ENCODE measurements at regions not wholly inside any gene's neighbourhood (a gene's known extent, or its start where the extent isn't known, plus 50 kb on each side); places are given as distances from the start of the nearest gene placed in this dataset.
"Not testable (repeated sequence)": the region's sequence is repeated elsewhere in the genome, so short reads cannot be mapped to it uniquely, and the experiment has no call there.

GRCh38 chr4:159804592-159804991 is 701.7 kb downstream of the RAPGEF2 start:
- ATAC-seq; H3K4me3 ChIP-seq (replicated peaks in 1 of 2; ENCODE audit: low read depth in 1 of 2, low read length in 2 of 2); DNase-seq (ENCODE audit: low read depth, low spot score); POLR2A ChIA-PET; H3K27ac ChIP-seq (ENCODE audit: low read depth, low read length); H3K36me3 ChIP-seq (ENCODE audit: control insufficient read depth in 1 of 2, insufficient read depth in 2 of 2, low read length in 2 of 2); CTCF ChIA-PET; intact Hi-C loops (cut with micrococcal nuclease); RAD21 ChIA-PET (ENCODE audit: low non-redundant PET in 1 of 2, low total read pairs in 2 of 2, uncharacterized antibody in 2 of 2, unreplicated experiment in 2 of 2); H4K20me1 ChIP-seq (ENCODE audit: insufficient read depth); H3K4me1 ChIP-seq (ENCODE audit: control insufficient read depth in 1 of 2, insufficient read depth in 2 of 2, low read length in 2 of 2); H3K4me2 ChIP-seq (ENCODE audit: low read length); H3K9me3 ChIP-seq (ENCODE audit: control insufficient read depth in 1 of 2, insufficient read depth in 1 of 2, low read depth in 1 of 2, low read length in 2 of 2); H3K27me3 ChIP-seq (ENCODE audit: insufficient read depth, low read length); H2AFZ ChIP-seq (ENCODE audit: low read depth, low read length, poor library complexity, severe bottlenecking); BruUV-seq (replicated peaks); H3K9ac ChIP-seq (ENCODE audit: low read length); H3K9me2 ChIP-seq (ENCODE audit: insufficient read depth); H3K79me2 ChIP-seq (ENCODE audit: insufficient read depth, low read length): not testable (repeated sequence)

- no peak for DNase-seq (ENCODE audit: low read depth, low spot score)
- ChIA-PET POLR2A (no interaction called here), CTCF (no interaction called here)
Observed at GRCh38 chr4:159823743-159824142, 720.9 kb downstream of the RAPGEF2 start.

More at GRCh38 chr4:159823743-159824142, 720.9 kb downstream of the RAPGEF2 start:
- Histone ChIP-seq H3K79me2 (ENCODE audit: insufficient read depth, low read length) (no peaks in the 10 kb centered on the region), H3K36me3 (ENCODE audit: control insufficient read depth in 1 of 2, insufficient read depth in 2 of 2, low read length in 2 of 2) (no peaks in the 10 kb centered on the region), H3K9me2 (ENCODE audit: insufficient read depth) (no peaks in the 10 kb centered on the region), H3K9me3 (ENCODE audit: control insufficient read depth in 1 of 2, insufficient read depth in 1 of 2, low read depth in 1 of 2, low read length in 2 of 2) (no peaks in the 10 kb centered on the region), H3K4me2 (ENCODE audit: low read length) (no peak overlapping the region), H3K4me1 (ENCODE audit: control insufficient read depth in 1 of 2, insufficient read depth in 2 of 2, low read length in 2 of 2) (no peaks in the 10 kb centered on the region), H3K27me3 (ENCODE audit: insufficient read depth, low read length) (no peaks in the 10 kb centered on the region), H3K27ac (ENCODE audit: low read depth, low read length) (no peak overlapping the region), H3K9ac (ENCODE audit: low read length) (no peak overlapping the region), H2AFZ (ENCODE audit: low read depth, low read length, poor library complexity, severe bottlenecking) (no peak overlapping the region), H4K20me1 (ENCODE audit: insufficient read depth) (no peaks in the 10 kb centered on the region), H3K4me3 (replicated peaks in 1 of 2; ENCODE audit: low read depth in 1 of 2, low read length in 2 of 2) (no peak overlapping the region)
- TF ChIP-seq SP1 (IDR thresholded peaks at IDR 0.05; ENCODE audit: low read depth) (no peak), ZNF274 (IDR thresholded peaks at IDR 0.05; ENCODE audit: low read depth, low read length) (no peak), MAX (IDR thresholded peaks at IDR 0.05) (no peak), ZBTB33 (IDR thresholded peaks at IDR 0.05; ENCODE audit: extremely low read depth, insufficient replicate concordance, low read length) (no peak), RAD21 (IDR thresholded peaks at IDR 0.05; ENCODE audit: low read depth) (no peak)
- BruUV-seq (replicated peaks): no TSS peak
- no peak for ATAC-seq
- RAD21 ChIA-PET (ENCODE audit: low non-redundant PET in 1 of 2, low total read pairs in 2 of 2, uncharacterized antibody in 2 of 2, unreplicated experiment in 2 of 2): no interaction called here
- intact Hi-C loops (cut with micrococcal nuclease): no loop called here

All from HCT116 (cell line).